Ovary (tissue), 7 donors: ENCODE measurements at regions not wholly inside any gene's neighbourhood (a gene's known extent, or its start where the extent isn't known, plus 50 kb on each side); places are given as distances from the start of the nearest gene placed in this dataset.

Experiments
- DNase-seq, 5 donors: peaks; one replicate each; pipeline ENCODE4 v3.0.0-alpha.2; 2019 to 2020
- H3K27ac ChIP-seq, 2 donors: fragments of 200-600 bp; one replicate each; pipeline versions ENCODE4 v1.5.1 to v1.8.0; 2019 to 2022
- H3K27me3 ChIP-seq: fragments of 200-600 bp; one replicate; pipeline ENCODE4 v1.8.0; 2022
- H3K36me3 ChIP-seq: fragments of 200-600 bp; sonication (generic); one replicate; pipeline ENCODE4 v1.5.1; 2019
- H3K4me1 ChIP-seq: one replicate; pipeline ENCODE4 v1.8.1; 2013; ENCODE audit warnings: mild to moderate bottlenecking, moderate library complexity; ENCODE audit not compliant: insufficient read depth
- H3K4me3 ChIP-seq: fragments of 200-600 bp; sonication (generic); one replicate; pipeline ENCODE4 v1.5.1; 2017
- H3K9me3 ChIP-seq, 2 donors: fragments of 200-600 bp in 1 of 2; sonication (generic) in 1 of 2; one replicate each; pipeline versions ENCODE4 v1.5.1 to v1.8.1; 2013 to 2019; ENCODE audit warnings: mild to moderate bottlenecking in 1 of 2, moderate library complexity in 1 of 2
- CTCF ChIP-seq, 3 donors: fragments of 450-650 bp in 2 of 3; fragments of 200-600 bp in 1 of 3; IDR thresholded peaks; one replicate each; pipeline versions ENCODE4 v1.5.1 to v1.8.0; 2016 to 2022; ENCODE audit warnings: antibody characterized with exemption in 3 of 3, mild to moderate bottlenecking in 1 of 3
- EP300 ChIP-seq: sonication (generic); formaldehyde crosslinking; IDR thresholded peaks from one replicate; pipeline ENCODE4 v1.6.1; 2017; ENCODE audit warnings: antibody characterized with exemption
- POLR2A ChIP-seq: fragments of 450-650 bp; IDR thresholded peaks from one replicate; pipeline ENCODE4 v1.6.1; 2017; ENCODE audit warnings: antibody characterized with exemption, mild to moderate bottlenecking, moderate library complexity
- WGBS, 3 donors: extraction: QIAGEN DNeasy Blood & Tissue Kit in 1 of 3; methylation state at CpG; one replicate each; pipeline versions ENCODE4 v1.1.5 to v1.1.7; 2013 to 2017; 5-methylcytosine and 5-hydroxymethylcytosine counted together
- intact Hi-C, 4 donors: fragments of 100-400 bp; cut with DNase I; formaldehyde crosslinking; loops; one replicate each; pipeline versions ENCODE4 v1.11.0 to v1.15.1; 2022 to 2023
- donor health status: DM: no; HTN: no; CAD: no; lungs with moderate emphysema.
- donor health status: DM: no; HTN: no; CAD: no.
- donor health status: Bipolar disorder and iron deficiency.
- donor health status: DM: no; HTN: no; CAD: no.
- donor health status: DM: yes; HTN: yes; CAD: no.

- Histone ChIP-seq H3K27me3 (no peaks in the 10 kb centered on the region), H3K4me1 (no peaks in the 10 kb centered on the region), H3K4me3 (no peak overlapping the region), H3K9me3 (no peaks in the 10 kb centered on the region), H3K36me3 (no peaks in the 10 kb centered on the region), H3K27ac (no peak overlapping the region)
- 77 to 93% (median 90%) methylated on average over 9 of the region's 9 CpGs for WGBS, 3 donors
- TF ChIP-seq CTCF (IDR thresholded peaks at IDR 0.05), result no peak
- TF ChIP-seq EP300, result no peak
- no peak for TF ChIP-seq POLR2A
- intact Hi-C loops, result no loop called here
- no peak for DNase-seq
Measured at GRCh38 chr11:13884158-13884799, 78.2 kb upstream of the SPON1 start.

GRCh38 chr11:13885083-13885482 lies 77.4 kb upstream of the SPON1 start:
- H3K36me3 ChIP-seq, result no peaks in the 10 kb centered on the region
- 97 to 100% (median 98%) methylated on average over 1 of the region's 1 CpG for WGBS, 3 donors
- TF ChIP-seq CTCF (IDR thresholded peaks at IDR 0.05) (no peak), POLR2A (no peak), EP300 (no peak)
- no peak for DNase-seq
- intact Hi-C loops, result no loop called here
- no peaks in the 10 kb centered on the region for H3K4me1 ChIP-seq
- H3K4me3 ChIP-seq, result no peak overlapping the region
- no peaks in the 10 kb centered on the region for H3K9me3 ChIP-seq
- H3K27ac ChIP-seq, result no peak overlapping the region
- H3K27me3 ChIP-seq, result no peaks in the 10 kb centered on the region

GRCh38 chr11:13889552-13890249 lies 72.8 kb upstream of the SPON1 start:
- 67 to 72% (median 70%) methylated on average over 8 of the region's 8 CpGs for WGBS, 3 donors
- Histone ChIP-seq H3K4me1 (no peaks in the 10 kb centered on the region), H3K9me3 (no peaks in the 10 kb centered on the region), H3K4me3 (no peak overlapping the region), H3K27me3 (no peaks in the 10 kb centered on the region), H3K27ac (no peak overlapping the region), H3K36me3 (no peaks in the 10 kb centered on the region)
- intact Hi-C loops, result no loop called here
- no peak for DNase-seq
- TF ChIP-seq CTCF (IDR thresholded peaks at IDR 0.05), result no peak
- no peak for TF ChIP-seq POLR2A
- TF ChIP-seq EP300, result no peak

- intact Hi-C loops, result no loop called here
- Histone ChIP-seq H3K4me3 (no peak overlapping the region), H3K9me3 (no peaks in the 10 kb centered on the region), H3K27ac (no peak overlapping the region), H3K36me3 (no peaks in the 10 kb centered on the region), H3K4me1 (no peaks in the 10 kb centered on the region), H3K27me3 (no peaks in the 10 kb centered on the region)
- TF ChIP-seq EP300, result no peak
- TF ChIP-seq CTCF (IDR thresholded peaks at IDR 0.05), result no peak
- TF ChIP-seq POLR2A, result no peak
- 94 to 100% (median 94%) methylated on average over 1 of the region's 1 CpG for WGBS, 3 donors
- no peak for DNase-seq
Measured at GRCh38 chr11:13891911-13892310, 70.6 kb upstream of the SPON1 start.
